ENCODE measurements at regions not wholly inside any gene's neighbourhood (a gene's known extent, or its start where the extent isn't known, plus 50 kb on each side); places are given as distances from the start of the nearest gene placed in this dataset.

DNA sequence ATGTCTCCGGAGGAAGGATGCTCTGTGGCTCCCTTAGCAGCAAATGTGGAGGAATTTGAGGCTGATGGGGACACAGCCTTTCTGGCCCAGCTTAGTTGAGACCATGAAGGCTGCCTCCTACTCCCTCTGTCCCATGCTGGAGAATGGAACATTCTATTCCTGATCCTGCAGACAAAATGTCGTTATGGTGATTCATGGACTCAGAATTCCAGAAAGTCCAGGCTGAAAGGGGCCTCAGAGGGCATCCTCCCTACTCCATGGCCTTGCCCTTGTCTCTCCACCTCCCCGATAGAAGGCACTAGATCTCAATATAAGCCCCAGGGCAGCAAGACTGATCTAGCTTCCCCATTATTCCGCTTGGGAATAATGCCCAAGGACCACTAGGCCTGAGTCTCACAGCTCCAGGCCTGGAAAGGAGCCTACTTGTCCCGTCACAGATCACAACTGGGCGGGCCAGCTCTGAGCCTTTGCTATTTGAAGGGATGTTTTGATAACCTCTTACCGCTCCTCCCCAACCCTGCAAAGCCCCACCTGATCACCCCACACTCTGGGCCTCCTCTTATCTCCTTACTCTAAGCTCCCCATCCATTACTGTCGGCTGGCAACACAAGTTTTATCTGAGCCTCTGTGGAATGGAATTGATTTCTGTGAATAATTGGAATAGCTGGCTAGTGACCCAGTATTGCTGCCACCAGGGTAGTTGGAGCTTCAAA is 52.8 kb upstream of the TRABD2B start:
- TF ChIP-seq, protein P1, sequence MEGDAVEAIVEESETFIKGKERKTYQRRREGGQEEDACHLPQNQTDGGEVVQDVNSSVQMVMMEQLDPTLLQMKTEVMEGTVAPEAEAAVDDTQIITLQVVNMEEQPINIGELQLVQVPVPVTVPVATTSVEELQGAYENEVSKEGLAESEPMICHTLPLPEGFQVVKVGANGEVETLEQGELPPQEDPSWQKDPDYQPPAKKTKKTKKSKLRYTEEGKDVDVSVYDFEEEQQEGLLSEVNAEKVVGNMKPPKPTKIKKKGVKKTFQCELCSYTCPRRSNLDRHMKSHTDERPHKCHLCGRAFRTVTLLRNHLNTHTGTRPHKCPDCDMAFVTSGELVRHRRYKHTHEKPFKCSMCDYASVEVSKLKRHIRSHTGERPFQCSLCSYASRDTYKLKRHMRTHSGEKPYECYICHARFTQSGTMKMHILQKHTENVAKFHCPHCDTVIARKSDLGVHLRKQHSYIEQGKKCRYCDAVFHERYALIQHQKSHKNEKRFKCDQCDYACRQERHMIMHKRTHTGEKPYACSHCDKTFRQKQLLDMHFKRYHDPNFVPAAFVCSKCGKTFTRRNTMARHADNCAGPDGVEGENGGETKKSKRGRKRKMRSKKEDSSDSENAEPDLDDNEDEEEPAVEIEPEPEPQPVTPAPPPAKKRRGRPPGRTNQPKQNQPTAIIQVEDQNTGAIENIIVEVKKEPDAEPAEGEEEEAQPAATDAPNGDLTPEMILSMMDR (IDR thresholded peaks at IDR 0.05; ENCODE audit: partially characterized antibody, unreplicated experiment): no peak
- H3K27ac Mint-ChIP-seq (ENCODE audit: unreplicated experiment): no peak overlapping the region

DNA sequence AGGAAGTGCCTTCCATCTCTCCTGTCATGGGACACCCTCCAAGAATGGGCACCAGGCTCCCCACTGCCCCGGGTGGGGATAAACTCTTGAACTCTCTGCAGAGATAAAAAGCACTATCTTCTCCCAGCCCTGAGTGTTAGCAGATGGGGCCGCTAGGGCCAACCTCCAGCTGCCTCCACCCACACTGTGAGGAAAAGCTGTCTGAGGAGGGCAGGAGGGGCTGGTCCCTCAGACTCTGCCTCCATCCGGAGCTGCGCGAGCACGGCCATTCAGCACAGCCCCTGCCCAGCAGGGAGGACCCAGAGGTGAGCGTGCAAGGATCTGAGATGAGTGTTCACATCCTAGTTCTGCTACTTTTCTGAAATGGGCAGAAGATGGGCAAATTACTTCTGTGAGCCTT is 51.8 kb upstream of the TRABD2B start:
- TF ChIP-seq, protein P1 (IDR thresholded peaks at IDR 0.05; ENCODE audit: partially characterized antibody, unreplicated experiment): no peak
- H3K27me3 Mint-ChIP-seq (ENCODE audit: unreplicated experiment): peaks cover 12% of the 10 kb centered on the region
- DNase-seq: no peak
- no peak overlapping the region for H3K4me3 Mint-ChIP-seq (ENCODE audit: unreplicated experiment)
- H3K4me1 Mint-ChIP-seq (ENCODE audit: low read depth, unreplicated experiment): peaks cover 7% of the 10 kb centered on the region
- H3K9me3 Mint-ChIP-seq (ENCODE audit: unreplicated experiment): peaks cover 5% of the 10 kb centered on the region
- no peaks in the 10 kb centered on the region for H3K36me3 Mint-ChIP-seq (ENCODE audit: unreplicated experiment)
- H3K27ac Mint-ChIP-seq (ENCODE audit: unreplicated experiment): no peak overlapping the region

More for the DNA sequence above, 52.8 kb upstream of the TRABD2B start:
- Mint-ChIP-seq H3K4me3 (ENCODE audit: unreplicated experiment) (no peak overlapping the region), H3K27me3 (ENCODE audit: unreplicated experiment) (peaks cover 11% of the 10 kb centered on the region), H3K4me1 (ENCODE audit: low read depth, unreplicated experiment) (peaks cover 7% of the 10 kb centered on the region), H3K9me3 (ENCODE audit: unreplicated experiment) (peaks cover 7% of the 10 kb centered on the region), H3K36me3 (ENCODE audit: unreplicated experiment) (no peaks in the 10 kb centered on the region)
- no peak for DNase-seq

DNA sequence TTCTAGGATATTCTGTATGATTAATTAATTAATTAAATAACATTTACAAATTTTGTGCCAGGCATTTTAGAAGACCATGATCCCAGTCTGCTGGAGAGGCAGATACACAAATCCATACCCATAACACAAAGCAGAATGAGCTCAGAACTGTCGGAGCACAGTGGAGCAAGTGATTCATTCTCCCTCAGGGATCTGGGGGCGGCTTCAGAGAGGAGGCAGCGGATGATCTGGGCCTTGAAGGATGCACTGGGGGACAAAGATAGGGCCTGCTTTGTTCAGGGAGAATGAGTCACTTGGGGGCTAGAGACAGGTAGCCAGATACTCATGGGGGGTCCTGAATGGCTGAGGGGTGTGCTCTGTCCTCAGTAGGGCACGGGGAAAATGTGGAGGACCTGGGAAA is 50.9 kb upstream of the TRABD2B start:
- Mint-ChIP-seq H3K27ac (ENCODE audit: unreplicated experiment) (no peak overlapping the region), H3K9me3 (ENCODE audit: unreplicated experiment) (peaks cover 2% of the 10 kb centered on the region), H3K27me3 (ENCODE audit: unreplicated experiment) (peaks cover 12% of the 10 kb centered on the region), H3K4me3 (ENCODE audit: unreplicated experiment) (no peak overlapping the region), H3K4me1 (ENCODE audit: low read depth, unreplicated experiment) (peaks cover 12% of the 10 kb centered on the region), H3K36me3 (ENCODE audit: unreplicated experiment) (no peaks in the 10 kb centered on the region)
- DNase-seq: no peak
- TF ChIP-seq, protein P1 (IDR thresholded peaks at IDR 0.05; ENCODE audit: partially characterized antibody, unreplicated experiment): no peak

DNA sequence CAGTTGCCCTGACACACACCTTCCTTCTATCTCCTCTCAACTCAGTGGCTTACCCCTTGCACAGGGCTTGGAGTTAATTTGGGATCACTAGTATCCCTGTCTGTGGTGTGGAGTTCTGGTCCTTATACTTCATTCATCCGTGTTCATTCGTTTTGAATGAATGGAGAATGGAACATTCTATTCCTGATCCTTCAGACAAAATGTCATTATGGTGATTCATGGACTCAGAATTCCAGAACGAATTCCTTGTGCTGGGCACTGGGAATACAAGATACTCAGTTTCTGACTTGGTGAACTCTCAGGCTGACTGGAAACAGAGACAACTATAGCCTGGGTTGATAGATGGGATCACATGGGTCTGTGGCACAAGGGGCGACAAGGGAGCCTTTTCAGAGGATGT is 49.9 kb upstream of the TRABD2B start:
- Mint-ChIP-seq H3K36me3 (ENCODE audit: unreplicated experiment) (no peaks in the 10 kb centered on the region), H3K4me1 (ENCODE audit: low read depth, unreplicated experiment) (peaks cover 19% of the 10 kb centered on the region), H3K27me3 (ENCODE audit: unreplicated experiment) (peaks cover 12% of the 10 kb centered on the region), H3K4me3 (ENCODE audit: unreplicated experiment) (no peak overlapping the region), H3K27ac (ENCODE audit: unreplicated experiment) (no peak overlapping the region), H3K9me3 (ENCODE audit: unreplicated experiment) (peaks cover 2% of the 10 kb centered on the region)
- DNase-seq: no peak
- TF ChIP-seq, protein P1 (IDR thresholded peaks at IDR 0.05; ENCODE audit: partially characterized antibody, unreplicated experiment): no peak

All from glutamatergic neuron (in vitro differentiated cells).